ENCODE measurements at regions not wholly inside any gene's neighbourhood (a gene's known extent, or its start where the extent isn't known, plus 50 kb on each side); places are given as distances from the start of the nearest gene placed in this dataset.

DNA sequence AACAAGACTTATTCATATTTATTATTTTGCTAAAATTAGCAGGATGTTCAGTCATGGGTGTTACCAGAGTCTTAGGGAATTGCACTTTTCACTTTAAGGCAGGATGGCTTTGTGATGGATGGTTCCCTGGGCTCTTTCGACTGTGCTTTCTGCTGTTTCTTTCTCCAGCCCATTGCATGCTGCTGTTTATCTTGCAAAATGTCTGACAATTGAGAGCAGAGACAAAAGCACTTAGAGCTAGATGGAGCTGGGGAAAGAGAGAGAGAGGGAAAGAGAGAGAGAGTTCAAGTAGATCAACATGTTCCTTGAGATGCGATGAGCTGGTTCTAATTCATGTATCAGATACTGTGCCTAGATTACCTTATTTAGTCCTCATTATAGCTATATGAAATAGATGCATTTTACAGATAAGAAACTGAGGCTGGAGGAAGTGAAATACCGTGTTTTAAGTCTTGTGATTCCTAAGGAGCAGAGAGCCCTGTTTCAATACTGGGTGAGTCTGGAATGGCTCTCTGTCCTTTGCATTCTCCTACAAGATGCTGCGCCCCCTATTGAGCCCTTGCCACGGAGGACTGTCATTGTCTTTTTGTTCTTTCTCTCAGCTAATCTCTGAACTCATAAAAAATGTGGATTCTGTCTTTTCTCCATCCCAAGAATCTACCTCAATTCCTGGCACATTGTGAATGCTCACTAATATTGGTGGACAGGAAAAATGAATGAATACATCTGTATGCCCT, 227.9 kb downstream of the ALG10B start:
- Mint-ChIP-seq H3K27me3 (no peaks in the 10 kb centered on the region), H3K36me3 (ENCODE audit: low read depth) (no peaks in the 10 kb centered on the region), H3K9me3 (peaks cover 4% of the 10 kb centered on the region), H3K27ac (no peak overlapping the region), H3K4me1 (ENCODE audit: low read depth) (no peaks in the 10 kb centered on the region), H3K4me3 (no peak overlapping the region)
- ChIA-PET CTCF (interaction anchor here (1.0 kb wide), 1 partner anchor 11 kb away, joined by 5 read pairs; no protein-coding TSS in a partner anchor), POLR2A (no interaction called here)
- no peak for ATAC-seq
- no peak for DNase-seq
- intact Hi-C loops (cut with micrococcal nuclease), result no loop called here
- TF ChIP-seq, protein P1, sequence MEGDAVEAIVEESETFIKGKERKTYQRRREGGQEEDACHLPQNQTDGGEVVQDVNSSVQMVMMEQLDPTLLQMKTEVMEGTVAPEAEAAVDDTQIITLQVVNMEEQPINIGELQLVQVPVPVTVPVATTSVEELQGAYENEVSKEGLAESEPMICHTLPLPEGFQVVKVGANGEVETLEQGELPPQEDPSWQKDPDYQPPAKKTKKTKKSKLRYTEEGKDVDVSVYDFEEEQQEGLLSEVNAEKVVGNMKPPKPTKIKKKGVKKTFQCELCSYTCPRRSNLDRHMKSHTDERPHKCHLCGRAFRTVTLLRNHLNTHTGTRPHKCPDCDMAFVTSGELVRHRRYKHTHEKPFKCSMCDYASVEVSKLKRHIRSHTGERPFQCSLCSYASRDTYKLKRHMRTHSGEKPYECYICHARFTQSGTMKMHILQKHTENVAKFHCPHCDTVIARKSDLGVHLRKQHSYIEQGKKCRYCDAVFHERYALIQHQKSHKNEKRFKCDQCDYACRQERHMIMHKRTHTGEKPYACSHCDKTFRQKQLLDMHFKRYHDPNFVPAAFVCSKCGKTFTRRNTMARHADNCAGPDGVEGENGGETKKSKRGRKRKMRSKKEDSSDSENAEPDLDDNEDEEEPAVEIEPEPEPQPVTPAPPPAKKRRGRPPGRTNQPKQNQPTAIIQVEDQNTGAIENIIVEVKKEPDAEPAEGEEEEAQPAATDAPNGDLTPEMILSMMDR (IDR thresholded peaks at IDR 0.05), result no peak

DNA sequence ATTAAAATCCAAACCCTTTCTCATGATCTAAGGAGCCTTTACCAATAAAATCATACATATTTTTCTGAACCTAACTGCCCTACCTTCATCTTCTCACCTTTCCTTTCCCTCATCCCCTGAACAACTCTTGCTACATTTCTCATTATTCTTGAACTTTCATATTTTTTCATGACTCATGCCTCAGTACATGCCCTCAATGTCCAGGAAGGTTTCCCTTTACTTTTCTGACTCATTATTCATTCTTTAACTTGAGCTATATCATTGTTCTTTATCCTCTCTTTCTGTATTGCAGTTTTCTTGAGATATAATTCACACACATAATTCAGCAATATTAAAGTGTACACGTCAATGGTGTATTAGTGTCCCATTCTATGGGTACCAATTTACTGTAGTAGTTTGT, 231.0 kb downstream of the ALG10B start:
- H3K27ac Mint-ChIP-seq, result no peak overlapping the region
- CTCF ChIA-PET, result no interaction called here
- H3K36me3 Mint-ChIP-seq (ENCODE audit: low read depth), result no peaks in the 10 kb centered on the region
- no peaks in the 10 kb centered on the region for H3K4me1 Mint-ChIP-seq (ENCODE audit: low read depth)
- ATAC-seq (no peak), DNase-seq (no peak)
- H3K9me3 Mint-ChIP-seq, result peaks cover 7% of the 10 kb centered on the region
- POLR2A ChIA-PET, result no interaction called here
- TF ChIP-seq, protein P1 (IDR thresholded peaks at IDR 0.05), result no peak
- no peak overlapping the region for H3K4me3 Mint-ChIP-seq
- H3K27me3 Mint-ChIP-seq, result no peaks in the 10 kb centered on the region
- intact Hi-C loops (cut with micrococcal nuclease), result no loop called here

DNA sequence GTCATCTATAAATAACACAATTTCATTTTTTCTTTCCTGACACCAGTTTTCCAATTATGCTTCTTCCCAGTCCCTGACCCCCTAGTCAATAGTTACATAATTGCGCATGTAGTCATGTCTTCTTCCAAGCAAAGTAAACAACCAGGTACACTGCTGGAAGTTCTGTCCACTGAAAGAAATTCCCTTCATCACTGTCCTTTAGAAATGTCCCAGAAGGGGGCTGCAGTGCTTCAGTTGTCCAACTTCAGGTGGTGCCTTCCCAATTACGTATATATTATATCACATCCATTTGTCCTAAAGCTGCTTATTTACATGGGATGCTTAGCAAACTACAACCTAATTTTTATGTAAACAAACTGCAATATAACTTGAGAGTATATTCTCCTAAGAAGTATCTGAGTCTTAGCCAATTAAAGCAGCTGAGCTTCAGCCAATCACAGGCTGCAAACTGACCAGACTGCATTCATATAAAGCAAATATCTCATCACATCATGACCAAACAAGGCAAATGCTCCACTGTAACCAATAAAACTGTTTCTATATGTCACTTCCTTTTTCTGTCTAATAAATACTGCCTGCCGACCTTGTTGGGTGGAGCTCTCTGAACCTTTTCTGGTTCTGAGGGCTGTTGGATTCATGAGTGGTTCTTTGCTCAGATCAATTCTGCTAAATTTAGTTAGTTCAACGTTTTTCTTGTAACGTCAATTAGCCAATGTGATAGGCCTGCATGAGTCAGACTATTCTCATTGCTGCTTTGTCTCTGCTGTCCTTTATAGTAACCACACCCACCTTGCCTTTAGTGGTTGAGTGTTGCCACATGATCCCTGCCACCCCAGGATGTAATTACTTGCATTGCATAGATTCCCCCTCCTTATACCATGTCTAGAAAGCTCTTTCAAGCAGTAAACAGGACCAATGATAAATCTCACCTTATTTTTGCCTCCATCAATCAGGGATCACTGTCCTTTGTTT, 239.3 kb downstream of the ALG10B start:
- intact Hi-C loops (cut with micrococcal nuclease), result no loop called here
- TF ChIP-seq, protein P1 (IDR thresholded peaks at IDR 0.05), result no peak
- H3K9me3 Mint-ChIP-seq, result peaks cover 7% of the 10 kb centered on the region
- no peaks in the 10 kb centered on the region for H3K36me3 Mint-ChIP-seq (ENCODE audit: low read depth)
- H3K4me3 Mint-ChIP-seq, result no peak overlapping the region
- ChIA-PET POLR2A (no interaction called here), CTCF (interaction anchor here (1.6 kb wide), 1 partner anchor 12 kb away, joined by 5 read pairs; no protein-coding TSS in a partner anchor)
- H3K27me3 Mint-ChIP-seq, result no peaks in the 10 kb centered on the region
- no peak for ATAC-seq
- H3K4me1 Mint-ChIP-seq (ENCODE audit: low read depth), result no peaks in the 10 kb centered on the region
- no peak for DNase-seq
- no peak overlapping the region for H3K27ac Mint-ChIP-seq

DNA sequence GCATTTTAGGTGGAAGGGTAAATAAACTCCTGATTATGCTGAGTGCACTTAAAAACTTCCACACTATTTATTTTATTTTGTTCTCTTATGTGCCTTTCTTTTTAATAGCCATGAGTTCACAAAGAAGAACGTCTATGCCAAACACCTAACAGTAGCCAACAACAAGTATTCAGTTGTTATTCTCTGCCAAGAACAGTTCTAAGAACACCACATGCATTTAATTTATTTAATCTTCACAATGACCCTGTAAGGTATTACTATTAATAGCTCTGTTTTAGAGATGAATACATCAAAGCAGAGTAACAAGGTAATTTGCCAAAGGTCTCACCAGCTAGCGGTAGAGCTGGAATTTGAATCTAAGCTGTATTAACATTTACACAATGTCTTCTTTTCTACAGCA, 240.1 kb downstream of the ALG10B start:
- TF ChIP-seq, protein P1 (IDR thresholded peaks at IDR 0.05), result no peak
- Mint-ChIP-seq H3K9me3 (peaks cover 8% of the 10 kb centered on the region), H3K27ac (no peak overlapping the region), H3K27me3 (no peaks in the 10 kb centered on the region), H3K36me3 (ENCODE audit: low read depth) (no peaks in the 10 kb centered on the region), H3K4me3 (no peak overlapping the region), H3K4me1 (ENCODE audit: low read depth) (no peaks in the 10 kb centered on the region)
- DNase-seq (no peak), ATAC-seq (no peak)
- POLR2A ChIA-PET, result no interaction called here
- intact Hi-C loops (cut with micrococcal nuclease), result no loop called here
- CTCF ChIA-PET, result no interaction called here

DNA sequence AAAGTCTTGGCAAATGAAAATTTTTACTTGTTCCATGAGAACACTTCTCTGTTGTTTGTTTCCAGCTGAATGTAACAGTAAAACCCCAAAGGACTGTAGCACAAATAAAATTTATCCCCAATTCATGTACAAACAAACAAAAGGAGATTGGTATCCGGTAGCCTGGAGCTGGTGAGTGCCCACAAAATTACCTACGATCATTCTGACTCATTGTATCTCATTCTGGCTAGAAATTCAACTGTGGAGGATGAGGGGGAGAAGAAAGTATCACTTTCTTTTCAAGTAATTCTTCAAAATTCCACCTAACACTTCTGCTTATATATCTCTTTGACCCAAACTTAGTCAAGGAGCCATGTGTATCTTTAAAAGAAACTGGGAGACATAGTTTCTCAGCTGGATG, 268.5 kb downstream of the ALG10B start:
- ChIA-PET POLR2A (no interaction called here), CTCF (no interaction called here)
- no peak for DNase-seq
- no peak overlapping the region for H3K27ac Mint-ChIP-seq
- ATAC-seq, result no peak
- TF ChIP-seq, protein P1 (IDR thresholded peaks at IDR 0.05), result no peak
- no peaks in the 10 kb centered on the region for H3K27me3 Mint-ChIP-seq
- no peaks in the 10 kb centered on the region for H3K36me3 Mint-ChIP-seq (ENCODE audit: low read depth)
- no peaks in the 10 kb centered on the region for H3K4me1 Mint-ChIP-seq (ENCODE audit: low read depth)
- peaks cover 8% of the 10 kb centered on the region for H3K9me3 Mint-ChIP-seq
- H3K4me3 Mint-ChIP-seq, result no peak overlapping the region
- intact Hi-C loops (cut with micrococcal nuclease), result no loop called here
